ENCODE measurements at regions not wholly inside any gene's neighbourhood (a gene's known extent, or its start where the extent isn't known, plus 50 kb on each side); places are given as distances from the start of the nearest gene placed in this dataset.
A peak's percentile ranks its signal among the peaks of the same experiment; 100 is the strongest.

- no peaks in the 10 kb centered on the region for H3K4me1 ChIP-seq
- no peak overlapping the region for H3K27ac ChIP-seq
- 33 to 46% (median 41%) methylated on average over 2 of the region's 2 CpGs for WGBS, 5 donors
- no peaks in the 10 kb centered on the region for H3K36me3 ChIP-seq
- DNase-seq = no peak
- H3K9me3 ChIP-seq = no peaks in the 10 kb centered on the region
- H3K27me3 ChIP-seq = no peaks in the 10 kb centered on the region
- H3K4me3 ChIP-seq = no peak overlapping the region
- TF ChIP-seq CTCF (IDR thresholded peaks at IDR 0.05) = no peak
- no peak for TF ChIP-seq POLR2A (IDR thresholded peaks at IDR 0.05)
- no peak for TF ChIP-seq POLR2AphosphoS5 (IDR thresholded peaks at IDR 0.05)
- TF ChIP-seq EP300 (IDR thresholded peaks at IDR 0.05) = no peak
- intact Hi-C loops (cut with DNase I; ENCODE audit: low total_unique reads) = no loop called here
Observed at GRCh38 chr9:20227166-20227874, 395.0 kb downstream of the MLLT3 start.

GRCh38 chr9:20226345-20226744 lies 396.0 kb downstream of the MLLT3 start:
- no peaks in the 10 kb centered on the region for H3K4me1 ChIP-seq
- H3K27ac ChIP-seq = no peak overlapping the region
- intact Hi-C loops (cut with DNase I; ENCODE audit: low total_unique reads) = no loop called here
- WGBS, 5 donors = 62 to 84% (median 76%) methylated on average over 5 of the region's 5 CpGs
- no peaks in the 10 kb centered on the region for H3K36me3 ChIP-seq
- H3K27me3 ChIP-seq = no peaks in the 10 kb centered on the region
- no peak for TF ChIP-seq POLR2AphosphoS5 (IDR thresholded peaks at IDR 0.05)
- TF ChIP-seq POLR2A (IDR thresholded peaks at IDR 0.05) = no peak
- no peak for TF ChIP-seq EP300 (IDR thresholded peaks at IDR 0.05)
- no peak for TF ChIP-seq CTCF (IDR thresholded peaks at IDR 0.05)
- no peak for DNase-seq
- no peak overlapping the region for H3K4me3 ChIP-seq
- H3K9me3 ChIP-seq = no peaks in the 10 kb centered on the region

- Histone ChIP-seq H3K27me3 (no peaks in the 10 kb centered on the region), H3K36me3 (no peaks in the 10 kb centered on the region), H3K4me3 (peak overlapping the region in 1 of 4 donors; percentile 16), H3K4me1 (no peaks in the 10 kb centered on the region), H3K9me3 (no peaks in the 10 kb centered on the region), H3K27ac (no peak overlapping the region)
- intact Hi-C loops (cut with DNase I; ENCODE audit: low total_unique reads) = no loop called here
- TF ChIP-seq CTCF (IDR thresholded peaks at IDR 0.05) (no peak), EP300 (IDR thresholded peaks at IDR 0.05) (no peak), POLR2AphosphoS5 (IDR thresholded peaks at IDR 0.05) (no peak), POLR2A (IDR thresholded peaks at IDR 0.05) (no peak)
- 46 to 68% (median 65%) methylated on average over 1 of the region's 1 CpG for WGBS, 5 donors
- DNase-seq = no peak
Observed at GRCh38 chr9:20225826-20226225, 396.5 kb downstream of the MLLT3 start.

DNA sequence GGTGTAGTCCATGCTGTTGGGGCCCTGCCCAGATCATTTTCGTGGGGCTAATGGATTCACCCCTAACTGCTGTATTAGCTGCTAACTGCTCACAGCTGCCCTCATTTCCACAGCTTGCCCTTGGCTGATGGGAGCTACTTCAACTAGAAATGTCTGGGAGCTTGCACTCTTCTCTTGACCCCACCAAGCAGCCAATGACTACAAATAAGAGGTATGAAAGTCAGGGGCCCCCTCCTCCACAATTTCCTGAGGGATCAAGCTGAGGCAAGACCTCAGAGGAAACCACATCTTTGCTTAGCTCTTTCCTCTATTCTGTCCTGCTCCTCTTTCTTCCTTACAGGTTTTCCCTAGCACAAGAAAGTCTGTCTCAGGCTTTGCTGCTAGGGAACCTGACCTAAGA lies 397.5 kb downstream of the MLLT3 start:
- Histone ChIP-seq H3K4me3 (no peak overlapping the region), H3K4me1 (no peaks in the 10 kb centered on the region), H3K9me3 (no peaks in the 10 kb centered on the region), H3K36me3 (no peaks in the 10 kb centered on the region), H3K27ac (no peak overlapping the region), H3K27me3 (no peaks in the 10 kb centered on the region)
- 26 to 42% (median 31%) methylated on average over 1 of the region's 1 CpG for WGBS, 5 donors
- DNase-seq = no peak
- no peak for TF ChIP-seq EP300 (IDR thresholded peaks at IDR 0.05)
- no peak for TF ChIP-seq CTCF (IDR thresholded peaks at IDR 0.05)
- no peak for TF ChIP-seq POLR2AphosphoS5 (IDR thresholded peaks at IDR 0.05)
- no peak for TF ChIP-seq POLR2A (IDR thresholded peaks at IDR 0.05)
- intact Hi-C loops (cut with DNase I; ENCODE audit: low total_unique reads) = no loop called here

Measured in stomach (tissue), 8 donors.